HG03064 (cell line): ENCODE measurements at regions not wholly inside any gene's neighbourhood (a gene's known extent, or its start where the extent isn't known, plus 50 kb on each side); places are given as distances from the start of the nearest gene placed in this dataset.
"Not testable (repeated sequence)": the region's sequence is repeated elsewhere in the genome, so short reads cannot be mapped to it uniquely, and the experiment has no call there.

Source experiments
- ATAC-seq: cut with Tn5 transposase; IDR thresholded peaks from one replicate; pipeline ENCODE4 v1.9.1; 2021; ENCODE audit warnings: low read depth; ENCODE audit not compliant: unreplicated experiment

GRCh38 chr9:20242510-20243189 lies 379.6 kb downstream of the MLLT3 start:
- peak; percentile 86 for ATAC-seq

- ATAC-seq = no peak
Observed at GRCh38 chr9:20240498-20240897, 381.8 kb downstream of the MLLT3 start.

- no peak for ATAC-seq
Observed at GRCh38 chr9:20238921-20239320, 383.4 kb downstream of the MLLT3 start.

- no peak for ATAC-seq
Observed at GRCh38 chr9:20237686-20238085, 384.6 kb downstream of the MLLT3 start.

GRCh38 chr9:20236676-20237075 lies 385.6 kb downstream of the MLLT3 start:
- ATAC-seq = no peak

GRCh38 chr9:20235206-20235605 lies 387.1 kb downstream of the MLLT3 start:
- not testable (repeated sequence) for ATAC-seq

- ATAC-seq = no peak
Observed at GRCh38 chr9:20228096-20228495, 394.2 kb downstream of the MLLT3 start.

GRCh38 chr9:20227166-20227874 lies 395.0 kb downstream of the MLLT3 start:
- ATAC-seq = no peak

GRCh38 chr9:20226345-20226744 lies 396.0 kb downstream of the MLLT3 start:
- ATAC-seq = no peak

- ATAC-seq = no peak
Observed at GRCh38 chr9:20225826-20226225, 396.5 kb downstream of the MLLT3 start.

GRCh38 chr9:20224756-20225155 lies 397.5 kb downstream of the MLLT3 start:
- ATAC-seq = no peak

- ATAC-seq = no peak
Observed at GRCh38 chr9:20220286-20220685, 402.0 kb downstream of the MLLT3 start.

GRCh38 chr9:20219437-20219836 lies 402.9 kb downstream of the MLLT3 start:
- ATAC-seq = no peak

GRCh38 chr9:20217596-20217995 lies 404.7 kb downstream of the MLLT3 start:
- no peak for ATAC-seq

- no peak for ATAC-seq
Observed at GRCh38 chr9:20216438-20216837, 405.9 kb downstream of the MLLT3 start.

- ATAC-seq = no peak
Observed at GRCh38 chr9:20215552-20215951, 406.7 kb downstream of the MLLT3 start.

GRCh38 chr9:20212806-20213205 lies 409.5 kb downstream of the MLLT3 start:
- ATAC-seq = no peak

- no peak for ATAC-seq
Observed at GRCh38 chr9:20209391-20210340, 412.6 kb downstream of the MLLT3 start.

GRCh38 chr9:20208961-20209371 lies 413.3 kb downstream of the MLLT3 start:
- ATAC-seq = no peak

GRCh38 chr9:20208226-20208625 lies 414.1 kb downstream of the MLLT3 start:
- ATAC-seq = no peak

- ATAC-seq = no peak
Observed at GRCh38 chr9:20207176-20207575, 415.1 kb downstream of the MLLT3 start.
